ENCODE measurements at regions not wholly inside any gene's neighbourhood (a gene's known extent, or its start where the extent isn't known, plus 50 kb on each side); places are given as distances from the start of the nearest gene placed in this dataset.

GRCh38 chr6:16904957-16905356 is 143.7 kb upstream of the ATXN1 start:
- TF ChIP-seq, protein P1, sequence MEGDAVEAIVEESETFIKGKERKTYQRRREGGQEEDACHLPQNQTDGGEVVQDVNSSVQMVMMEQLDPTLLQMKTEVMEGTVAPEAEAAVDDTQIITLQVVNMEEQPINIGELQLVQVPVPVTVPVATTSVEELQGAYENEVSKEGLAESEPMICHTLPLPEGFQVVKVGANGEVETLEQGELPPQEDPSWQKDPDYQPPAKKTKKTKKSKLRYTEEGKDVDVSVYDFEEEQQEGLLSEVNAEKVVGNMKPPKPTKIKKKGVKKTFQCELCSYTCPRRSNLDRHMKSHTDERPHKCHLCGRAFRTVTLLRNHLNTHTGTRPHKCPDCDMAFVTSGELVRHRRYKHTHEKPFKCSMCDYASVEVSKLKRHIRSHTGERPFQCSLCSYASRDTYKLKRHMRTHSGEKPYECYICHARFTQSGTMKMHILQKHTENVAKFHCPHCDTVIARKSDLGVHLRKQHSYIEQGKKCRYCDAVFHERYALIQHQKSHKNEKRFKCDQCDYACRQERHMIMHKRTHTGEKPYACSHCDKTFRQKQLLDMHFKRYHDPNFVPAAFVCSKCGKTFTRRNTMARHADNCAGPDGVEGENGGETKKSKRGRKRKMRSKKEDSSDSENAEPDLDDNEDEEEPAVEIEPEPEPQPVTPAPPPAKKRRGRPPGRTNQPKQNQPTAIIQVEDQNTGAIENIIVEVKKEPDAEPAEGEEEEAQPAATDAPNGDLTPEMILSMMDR (IDR thresholded peaks at IDR 0.05 in 4 of 5, conservative IDR thresholded peaks at IDR 0.05 in 1 of 5) = no peak
- TF ChIP-seq POLR2A (IDR thresholded peaks at IDR 0.05) = no peak
